ENCODE measurements at regions not wholly inside any gene's neighbourhood (a gene's known extent, or its start where the extent isn't known, plus 50 kb on each side); places are given as distances from the start of the nearest gene placed in this dataset.
"Not testable (repeated sequence)": the region's sequence is repeated elsewhere in the genome, so short reads cannot be mapped to it uniquely, and the experiment has no call there.

GRCh38 chr1:149635290-149635899 lies 51.7 kb downstream of the PPIAL4C start:
- peak; percentile 52 to 56 for DNase-seq

DNA sequence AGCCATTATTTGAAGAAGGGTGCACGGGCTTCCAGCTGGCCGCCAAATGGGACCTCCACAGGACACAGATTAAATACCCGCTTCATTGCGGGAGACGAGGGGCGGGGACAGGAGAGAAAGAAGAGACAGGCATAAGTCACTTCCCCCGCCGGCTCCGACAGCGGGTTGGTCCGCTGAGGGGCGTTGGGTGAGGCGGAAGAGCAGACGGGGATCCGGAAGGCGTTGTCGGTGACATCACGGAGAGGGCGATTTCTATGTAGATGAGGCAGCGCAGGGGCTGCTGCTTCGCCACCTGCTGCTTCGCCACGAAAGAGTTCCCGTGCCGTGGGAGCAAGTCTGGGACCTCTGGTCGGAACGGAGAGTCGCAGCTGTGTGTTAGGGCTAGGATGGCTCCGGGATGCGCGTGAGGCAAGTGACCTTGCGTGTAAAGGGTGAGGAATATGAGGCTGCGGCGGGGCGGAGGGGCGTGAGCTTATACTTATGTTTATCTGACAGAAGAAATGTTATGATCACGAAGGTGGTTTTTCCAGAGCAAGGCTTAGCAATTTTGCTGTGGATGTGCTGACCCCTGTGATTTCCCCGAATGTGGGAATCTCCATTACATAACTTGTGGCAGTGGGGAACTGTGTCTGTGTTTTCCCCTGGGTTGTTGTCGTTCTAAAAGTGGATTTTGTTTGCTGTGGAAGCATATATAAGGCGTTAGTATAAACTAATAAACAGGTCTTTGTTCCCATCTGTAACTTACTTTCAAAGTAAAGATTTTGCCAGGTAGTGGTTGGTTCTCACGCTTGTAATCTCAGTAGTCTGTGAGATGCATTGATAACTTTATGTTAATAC lies 52.9 kb downstream of the PPIAL4C start:
- peak; percentile 91 for DNase-seq

GRCh38 chr1:149638481-149638880 lies 54.8 kb downstream of the PPIAL4C start:
- DNase-seq = not testable (repeated sequence)

DNA sequence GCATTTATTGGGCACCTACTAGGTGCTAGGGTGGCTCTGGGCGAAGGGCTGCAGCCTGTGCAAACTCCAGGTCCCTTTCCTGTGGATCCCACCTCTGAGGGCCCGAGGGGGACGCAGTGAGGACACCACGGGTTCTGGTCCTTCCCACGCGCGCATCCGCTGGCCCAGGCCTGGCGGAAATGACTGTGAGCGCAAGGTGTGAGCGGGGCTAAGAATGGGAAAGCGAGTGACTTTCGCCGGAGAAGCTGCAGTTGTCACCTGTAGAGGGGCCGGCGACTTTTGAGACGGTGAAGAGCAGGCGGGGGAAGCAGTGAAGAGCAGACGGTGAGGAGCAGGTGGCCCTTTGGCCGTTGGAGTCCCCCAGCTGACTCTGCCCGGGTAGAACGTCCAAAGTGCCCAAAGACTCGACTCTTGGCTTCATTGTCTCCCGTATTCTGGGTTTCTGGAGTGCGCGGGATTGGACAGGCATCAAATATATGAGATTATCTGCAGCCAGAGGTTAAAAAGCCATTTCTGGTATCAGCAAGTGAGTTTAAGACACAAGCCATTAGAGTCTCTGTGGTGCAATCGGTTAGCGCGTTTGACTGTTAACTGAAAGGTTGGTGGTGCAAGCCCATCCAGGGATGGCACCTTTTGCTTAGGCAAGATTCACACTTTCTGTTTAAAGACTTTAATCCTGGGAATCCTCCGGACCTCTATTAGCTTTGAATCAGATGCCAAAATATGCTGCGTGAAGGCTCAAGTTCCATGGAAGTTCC lies 55.4 kb downstream of the PPIAL4C start:
- not testable (repeated sequence) for DNase-seq

- not testable (repeated sequence) for DNase-seq
These were observed 57.5 kb downstream of the PPIAL4C start for GRCh38 chr1:149641179-149641578.

- not testable (repeated sequence) for DNase-seq
These were observed 61.2 kb downstream of the PPIAL4C start for GRCh38 chr1:149644818-149645217.

- DNase-seq = peak; percentile 45 to 49
These were observed 62.8 kb downstream of the PPIAL4C start for GRCh38 chr1:149646360-149647017.

DNA sequence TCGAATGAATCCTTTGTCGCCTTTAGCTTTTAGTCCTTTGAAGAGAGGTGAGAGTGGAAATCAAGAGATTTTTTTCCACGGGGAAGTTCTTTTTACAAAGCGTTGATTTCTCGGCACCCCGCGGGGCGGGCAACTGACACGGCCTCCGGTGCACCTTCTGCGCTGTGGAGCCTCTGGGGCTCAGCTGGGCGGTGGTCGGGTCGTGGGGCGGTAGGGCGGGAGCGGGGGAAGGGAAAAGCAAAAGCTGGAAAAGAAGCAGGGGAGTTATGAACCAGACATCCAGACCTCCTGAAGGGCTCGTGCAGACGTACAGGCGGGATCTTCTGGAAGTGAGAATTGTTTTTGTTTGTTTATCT lies 63.3 kb downstream of the PPIAL4C start:
- DNase-seq = peak; percentile 33 to 38

DNA sequence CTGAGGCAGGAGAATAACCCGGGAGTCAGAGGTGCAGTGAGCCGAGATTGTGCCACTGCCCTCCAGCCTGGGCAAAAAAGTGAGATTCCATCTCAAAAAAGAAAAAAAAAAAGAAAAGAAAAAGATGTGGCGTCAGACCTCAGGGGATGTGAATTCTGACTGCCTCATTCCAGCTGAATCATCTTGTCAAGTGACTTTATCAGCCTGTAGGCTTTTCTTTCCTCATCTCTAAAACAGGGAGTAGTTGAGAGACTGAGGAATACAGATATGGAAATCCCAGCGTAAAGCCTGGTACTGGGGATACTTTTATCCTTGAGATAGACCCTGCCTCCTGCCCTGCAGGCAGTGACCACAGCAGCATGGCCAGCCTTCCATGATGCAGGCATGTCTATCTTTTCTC lies 74.1 kb downstream of the PPIAL4C start:
- not testable (repeated sequence) for DNase-seq

GRCh38 chr1:149658175-149658574 lies 74.5 kb downstream of the PPIAL4C start:
- DNase-seq = not testable (repeated sequence)

DNA sequence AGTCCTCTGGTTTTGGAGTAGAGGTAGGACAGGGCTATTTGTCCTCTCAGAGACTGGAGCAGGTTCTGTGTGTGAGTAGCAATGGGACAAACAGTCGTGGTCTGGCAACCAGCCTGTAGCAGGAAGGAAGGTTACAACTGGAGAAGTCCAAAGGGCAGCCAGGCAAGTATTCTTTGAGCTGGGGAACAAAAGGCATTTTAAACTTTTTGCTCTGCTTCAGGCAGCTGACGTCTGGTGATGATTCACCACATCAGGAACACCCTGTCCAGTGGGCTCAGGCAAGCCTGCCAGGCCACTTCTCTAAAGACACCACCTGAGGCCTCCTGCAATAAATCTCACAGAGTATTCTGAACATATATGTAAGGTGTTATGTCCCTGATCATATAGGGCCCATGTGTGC lies 81.0 kb downstream of the PPIAL4C start:
- not testable (repeated sequence) for DNase-seq

- not testable (repeated sequence) for DNase-seq
These were observed 81.4 kb downstream of the PPIAL4C start for GRCh38 chr1:149665033-149665432.

DNA sequence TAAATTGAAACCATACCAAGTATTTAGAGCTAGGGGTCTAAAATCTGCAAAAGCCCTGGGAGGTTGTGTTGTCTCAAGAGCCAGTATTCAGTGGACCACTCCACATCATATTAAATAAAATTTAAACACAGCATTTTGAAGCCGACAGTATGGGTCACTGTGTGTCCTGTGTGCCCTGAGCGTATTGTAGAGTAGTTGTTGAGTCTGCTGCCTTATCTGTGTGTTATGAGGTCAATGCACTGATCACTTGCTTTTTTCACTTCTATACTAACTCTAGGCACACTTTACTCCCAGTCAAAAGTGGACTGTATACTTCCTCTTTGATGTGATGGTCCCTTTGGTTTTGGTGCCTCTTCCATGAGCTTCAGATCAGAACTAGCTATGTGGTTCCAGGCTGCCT lies 81.9 kb downstream of the PPIAL4C start:
- DNase-seq = not testable (repeated sequence)

DNA sequence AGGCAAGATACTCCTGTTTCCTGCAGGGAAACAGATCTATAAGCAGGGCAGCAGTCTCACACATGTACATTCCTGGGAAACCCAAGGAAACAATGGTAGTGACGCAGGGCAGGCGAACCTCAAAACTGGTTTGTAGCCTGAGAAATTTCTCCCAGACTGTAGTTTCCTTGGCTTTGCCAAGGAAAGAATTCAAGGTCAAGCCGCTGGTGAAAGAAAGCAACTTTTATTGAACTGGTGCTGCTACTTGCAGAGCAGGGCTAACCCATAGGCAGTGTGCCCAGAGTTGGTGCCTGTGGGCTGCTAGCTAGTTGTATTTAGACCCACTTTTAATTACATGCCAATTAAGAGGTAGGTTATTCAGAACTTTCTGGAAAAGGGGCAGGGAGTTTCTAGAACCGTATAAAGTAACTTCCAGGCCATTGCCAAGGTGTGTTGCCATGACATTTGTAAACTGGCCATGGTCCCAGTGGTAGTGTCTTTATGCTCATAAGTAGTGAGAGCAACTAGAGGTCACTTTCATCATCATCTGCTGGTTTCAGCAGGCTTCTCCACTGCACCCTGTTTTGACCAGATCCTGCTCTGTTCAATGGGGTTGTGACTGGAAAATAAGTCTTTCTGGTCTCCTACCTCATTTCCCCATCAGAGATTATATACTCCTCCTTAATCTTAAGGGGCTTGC lies 89.7 kb downstream of the PPIAL4C start:
- not testable (repeated sequence) for DNase-seq

GRCh38 chr1:149674921-149675320 lies 91.3 kb downstream of the PPIAL4C start:
- not testable (repeated sequence) for DNase-seq

GRCh38 chr1:149677359-149677758 lies 93.7 kb downstream of the PPIAL4C start:
- not testable (repeated sequence) for DNase-seq

DNA sequence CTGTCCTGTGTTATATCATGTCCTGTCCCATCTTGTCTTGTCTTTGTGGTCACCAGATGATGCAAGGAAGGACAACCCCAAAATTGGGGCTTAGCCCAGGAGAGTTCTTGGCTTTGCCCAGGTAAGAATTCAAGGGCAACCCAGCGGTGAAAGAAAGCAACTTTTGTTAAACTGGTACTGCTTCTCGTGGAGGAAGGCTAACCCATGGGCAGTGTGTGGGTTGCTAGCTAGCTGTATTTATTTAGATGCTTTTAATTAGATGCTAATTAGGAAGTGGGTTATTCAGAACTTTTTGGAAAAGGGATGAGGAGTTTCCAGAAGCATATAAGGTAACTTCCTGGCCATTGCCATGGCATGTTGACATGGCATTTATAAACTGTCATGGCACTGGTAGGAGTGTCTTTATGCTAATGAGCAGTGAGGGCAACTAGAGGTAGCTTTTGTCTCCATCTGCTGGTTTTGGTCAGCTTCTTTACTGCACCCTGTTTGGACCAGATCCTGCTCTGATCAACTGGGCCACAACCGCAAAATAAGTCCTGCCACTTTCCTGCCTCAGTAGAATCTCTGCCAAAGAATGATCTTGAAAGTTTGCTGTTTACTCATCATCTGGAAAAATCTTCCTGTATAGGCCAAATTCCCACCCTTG lies 95.8 kb upstream of the FCGR1A start:
- DNase-seq = not testable (repeated sequence)

DNA sequence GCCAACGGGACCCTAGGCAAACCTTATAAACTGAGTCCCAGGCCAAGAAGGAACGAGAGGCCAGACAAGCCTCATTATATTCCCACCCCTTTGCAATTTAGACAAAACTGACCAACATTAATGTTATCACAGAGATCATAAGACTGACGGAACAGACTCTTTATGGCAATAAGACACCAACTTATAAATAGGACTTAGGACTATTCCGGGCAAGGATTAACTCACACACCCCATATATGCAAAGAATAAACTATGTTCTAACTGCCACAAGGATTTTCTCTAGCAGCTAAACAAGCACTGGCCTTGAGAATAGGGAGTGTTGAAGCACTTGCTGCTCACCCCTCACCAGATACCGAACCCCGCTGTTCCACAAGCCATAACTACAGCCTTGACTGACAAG lies 91.1 kb upstream of the FCGR1A start:
- DNase-seq = not testable (repeated sequence)

DNA sequence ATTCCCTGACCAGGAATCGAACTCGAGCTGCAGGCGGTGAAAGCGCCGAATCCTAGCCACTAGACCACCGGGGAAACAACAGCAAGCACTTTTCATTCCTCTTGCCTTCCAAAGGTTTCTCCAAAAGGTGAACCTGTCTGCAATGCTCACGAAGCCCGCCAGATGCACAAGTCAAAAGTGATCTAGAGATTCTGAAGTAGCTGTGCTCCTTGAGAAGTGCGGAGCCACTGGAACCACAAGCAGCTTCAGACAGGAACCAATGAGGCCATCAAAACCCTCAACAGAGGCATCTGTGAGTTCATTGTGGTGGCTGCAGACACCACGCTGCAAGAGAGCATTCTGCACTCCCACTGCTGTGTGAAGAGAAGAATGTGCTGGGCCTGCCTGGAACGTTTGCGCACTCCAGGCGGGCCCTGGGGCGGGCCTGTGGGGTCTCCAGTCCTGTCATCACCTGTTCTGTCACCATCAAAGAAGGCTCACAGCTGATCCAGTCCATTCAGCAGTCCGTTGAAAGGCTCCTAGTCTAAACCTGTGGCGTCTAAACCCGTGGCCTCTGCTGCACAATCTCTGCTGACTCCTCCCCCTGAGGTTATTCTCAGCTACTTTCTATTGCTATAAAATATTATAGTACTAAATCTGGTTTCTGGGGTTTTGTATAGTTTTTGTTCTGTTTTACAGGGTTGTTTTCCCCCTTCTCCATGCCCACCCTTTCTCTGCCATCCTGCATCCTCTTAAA lies 89.5 kb upstream of the FCGR1A start:
- DNase-seq = peak; percentile 40 to 43

- DNase-seq = not testable (repeated sequence)
These were observed 87.4 kb upstream of the FCGR1A start for GRCh38 chr1:149695066-149695465.

- DNase-seq = peak in 1 of 2 experiments; percentile 25
These were observed 82.3 kb upstream of the FCGR1A start for GRCh38 chr1:149700220-149700619.
